GM12874 (cell line): ENCODE measurements at regions not wholly inside any gene's neighbourhood (a gene's known extent, or its start where the extent isn't known, plus 50 kb on each side); places are given as distances from the start of the nearest gene placed in this dataset.

Experiments
- CTCF ChIP-seq: IDR thresholded peaks from 2 replicates; pipeline ENCODE4 v1.5.1; 2011; ENCODE audit warnings: low read depth, mild to moderate bottlenecking, control low read depth, low read length, moderate library complexity; ENCODE audit not compliant: insufficient read depth

GRCh38 chr2:215635788-215636139, 199.9 kb upstream of the FN1 start:
- no peak for TF ChIP-seq CTCF

GRCh38 chr2:215635071-215635787, 199.4 kb upstream of the FN1 start:
- no peak for TF ChIP-seq CTCF

GRCh38 chr2:215633360-215633759, 197.5 kb upstream of the FN1 start:
- TF ChIP-seq CTCF = no peak

- TF ChIP-seq CTCF = no peak
These were observed 195.8 kb upstream of the FN1 start for GRCh38 chr2:215631696-215632095.

GRCh38 chr2:215627771-215628170, 191.9 kb upstream of the FN1 start:
- no peak for TF ChIP-seq CTCF

GRCh38 chr2:215626812-215627281, 191.0 kb upstream of the FN1 start:
- TF ChIP-seq CTCF = no peak

- no peak for TF ChIP-seq CTCF
These were observed 190.2 kb upstream of the FN1 start for GRCh38 chr2:215626063-215626462.
